NCI-H526 treated with DMSO at 0.1 percent for 48 hours (cell line): ENCODE measurements at regions not wholly inside any gene's neighbourhood (a gene's known extent, or its start where the extent isn't known, plus 50 kb on each side); places are given as distances from the start of the nearest gene placed in this dataset.

Source experiments
- DNase-seq: peaks from one replicate; lab custom pipeline; 2025; lab: John Stamatoyannopoulos, UW

DNA sequence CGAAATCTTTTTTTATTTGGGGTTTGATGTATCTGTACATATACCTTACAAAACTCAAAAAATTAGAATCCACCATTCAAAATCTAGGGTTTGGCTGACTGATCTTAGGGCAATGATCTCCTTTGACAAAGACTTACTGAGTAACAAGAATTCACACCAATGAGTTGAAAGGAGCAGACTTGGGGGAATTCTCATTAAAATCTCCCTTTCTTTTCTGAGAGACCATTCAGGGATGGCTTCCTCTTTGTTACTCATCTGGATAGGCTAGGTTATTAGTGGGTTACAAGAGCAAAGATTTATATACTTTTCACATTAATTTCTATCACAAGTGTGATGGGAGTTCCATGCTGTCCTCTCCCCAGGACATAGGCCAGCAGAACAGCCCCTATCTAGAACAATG, 661.0 kb downstream of the KCTD16 start:
- no peak for DNase-seq

DNA sequence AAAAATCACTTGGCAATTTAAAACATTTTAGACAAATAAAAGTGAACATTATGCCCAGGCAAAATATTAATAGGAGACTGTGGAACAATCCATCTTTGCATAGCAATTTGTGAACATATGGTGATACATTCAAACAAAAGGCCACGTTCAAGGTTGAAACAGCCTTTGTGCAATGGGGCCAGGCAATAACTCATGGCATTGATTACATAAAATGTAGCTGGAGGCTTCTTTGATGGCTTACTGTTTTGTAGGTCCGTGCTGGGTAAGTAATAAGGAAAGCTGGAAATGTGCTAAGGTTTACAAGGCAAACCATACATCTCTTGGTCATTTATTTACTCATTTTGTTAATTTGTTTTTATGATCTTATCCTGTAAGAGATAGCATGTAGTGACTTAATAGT, 651.8 kb downstream of the KCTD16 start:
- no peak for DNase-seq

- no peak for DNase-seq
Measured at GRCh38 chr5:144820278-144820677, 649.6 kb downstream of the KCTD16 start.

DNA sequence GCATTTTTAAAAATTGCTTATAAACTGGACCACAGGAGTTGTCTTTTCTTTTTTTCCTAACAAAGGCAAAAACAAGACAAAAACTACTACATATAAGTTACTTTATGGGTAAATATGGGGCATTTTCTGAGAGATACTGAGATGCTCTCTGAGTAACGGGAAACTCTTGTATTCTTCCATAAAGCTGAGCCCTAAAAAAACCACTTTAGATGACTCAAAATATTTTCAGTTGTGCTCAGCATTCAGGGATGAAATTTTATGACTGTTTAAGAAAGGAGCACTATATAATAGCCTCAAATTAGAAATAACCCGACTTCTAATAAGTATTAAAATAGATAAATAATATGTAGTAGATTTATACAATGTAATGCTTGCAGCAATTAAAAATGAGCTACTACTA, 644.5 kb downstream of the KCTD16 start:
- DNase-seq: no peak

GRCh38 chr5:144812763-144813162, 642.1 kb downstream of the KCTD16 start:
- DNase-seq: no peak

- DNase-seq: no peak
Measured at GRCh38 chr5:144800169-144800568, 629.5 kb downstream of the KCTD16 start.

DNA sequence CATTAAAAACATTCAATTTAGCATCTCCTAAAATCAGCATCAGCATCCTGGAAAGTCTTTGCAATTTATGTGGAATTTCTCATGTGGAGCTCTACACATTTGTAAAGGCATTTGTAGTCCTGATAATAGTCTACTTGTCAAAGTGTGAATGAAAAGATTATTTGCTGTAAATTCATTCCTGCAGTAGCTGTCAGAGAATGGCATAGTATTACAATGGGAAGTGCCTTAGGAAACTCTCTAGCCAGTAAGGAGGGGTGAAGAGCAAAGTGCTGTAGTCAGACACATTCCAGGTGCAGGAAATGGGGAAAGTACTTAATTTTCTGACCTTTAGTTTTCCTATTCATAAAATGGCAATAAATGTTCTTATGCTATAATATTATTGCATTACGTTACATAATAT, 627.9 kb downstream of the KCTD16 start:
- DNase-seq: no peak

GRCh38 chr5:144794922-144795321, 624.2 kb downstream of the KCTD16 start:
- DNase-seq: no peak

DNA sequence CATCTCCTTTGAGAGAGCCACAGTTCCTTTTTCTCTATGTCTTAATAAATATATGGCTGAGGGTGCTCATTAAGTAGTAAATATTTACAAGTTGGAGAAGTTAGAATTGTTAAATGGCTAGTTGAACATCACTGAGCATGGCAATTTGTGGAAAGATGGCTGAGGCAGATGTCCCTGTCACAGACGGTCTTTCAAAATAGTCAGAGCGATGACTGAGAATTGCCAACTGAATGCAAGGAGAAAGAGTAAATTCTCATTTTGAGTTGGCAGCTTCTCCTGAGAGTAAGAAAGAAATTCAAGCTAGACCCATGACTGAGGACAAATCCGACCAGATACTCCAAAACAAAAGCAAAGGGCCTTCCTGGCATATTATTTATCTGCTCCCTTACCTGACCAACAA, 617.9 kb downstream of the KCTD16 start:
- DNase-seq: no peak

GRCh38 chr5:144788046-144788445, 617.4 kb downstream of the KCTD16 start:
- no peak for DNase-seq

DNA sequence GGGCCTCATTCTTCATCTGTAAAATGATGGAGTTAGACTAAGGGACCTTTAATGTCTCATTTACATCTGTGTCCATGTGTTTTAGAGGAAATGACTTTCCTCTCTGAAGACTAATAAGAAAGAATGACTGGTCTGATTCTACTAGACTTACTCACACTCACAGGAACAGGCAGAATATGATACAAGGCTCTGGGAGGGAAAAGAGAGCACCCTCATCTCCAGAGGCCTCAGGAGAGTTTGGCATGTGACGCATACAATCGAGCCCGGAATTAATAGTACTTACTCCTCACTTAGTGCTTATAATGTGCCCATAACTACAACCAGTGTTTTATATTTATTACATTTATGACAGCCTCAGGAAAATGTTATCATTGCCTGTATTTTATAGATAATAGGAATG, 608.7 kb downstream of the KCTD16 start:
- DNase-seq: no peak

DNA sequence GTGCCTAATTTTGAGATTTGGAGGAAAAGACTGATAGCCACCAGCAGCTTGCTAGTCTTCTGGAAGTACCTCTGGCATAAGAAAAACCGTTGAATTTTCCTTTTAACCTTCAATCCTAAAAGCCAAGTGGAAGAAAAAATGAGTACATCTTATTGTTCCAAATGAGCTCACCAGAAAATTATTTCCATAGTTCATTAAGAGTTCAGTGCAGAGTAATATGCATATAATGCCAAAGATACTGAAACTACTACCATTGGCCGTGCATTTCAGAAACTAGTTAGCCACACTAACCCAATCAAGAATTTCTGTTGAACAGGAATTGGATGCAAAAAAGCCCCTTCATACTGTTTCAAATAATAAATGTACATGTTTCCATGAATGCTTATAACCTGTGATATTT, 607.9 kb downstream of the KCTD16 start:
- no peak for DNase-seq

DNA sequence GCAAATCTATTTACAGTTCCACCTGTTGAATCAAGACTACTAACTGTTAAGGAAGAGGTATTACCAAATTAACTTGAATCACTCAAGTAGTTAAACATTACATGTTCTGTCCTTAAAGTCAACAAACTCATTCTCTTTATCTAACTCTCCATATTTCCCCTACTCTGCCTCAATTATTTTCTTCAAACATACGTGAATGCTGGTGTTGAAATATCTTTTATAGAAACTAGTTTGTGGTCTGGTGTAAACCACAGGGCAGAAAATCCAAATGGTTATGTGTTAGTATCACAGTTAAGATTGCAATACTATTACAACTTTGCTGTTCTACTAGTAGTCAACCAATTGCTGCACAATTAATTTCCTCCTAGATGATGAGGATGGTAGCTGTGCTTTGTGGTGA, 603.5 kb downstream of the KCTD16 start:
- no peak for DNase-seq

DNA sequence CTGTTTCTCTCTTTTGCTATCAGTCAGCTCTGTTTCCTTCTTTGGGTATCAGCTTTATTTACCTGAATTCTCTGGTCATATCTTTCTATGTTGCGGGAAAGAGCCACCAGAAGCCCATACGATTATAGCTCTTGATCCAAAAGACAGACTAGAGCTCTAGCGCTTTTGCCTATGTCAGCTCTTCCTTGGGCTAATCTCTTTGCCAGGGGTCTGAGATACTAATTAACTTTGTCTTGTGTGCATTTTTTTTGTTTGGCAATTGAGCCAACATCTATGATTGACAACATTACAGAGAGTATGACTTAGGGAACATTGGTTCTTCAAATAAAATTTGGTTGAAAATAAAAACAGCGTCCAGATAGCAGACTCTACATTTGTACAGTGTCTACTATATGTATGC, 603.0 kb downstream of the KCTD16 start:
- DNase-seq: no peak

DNA sequence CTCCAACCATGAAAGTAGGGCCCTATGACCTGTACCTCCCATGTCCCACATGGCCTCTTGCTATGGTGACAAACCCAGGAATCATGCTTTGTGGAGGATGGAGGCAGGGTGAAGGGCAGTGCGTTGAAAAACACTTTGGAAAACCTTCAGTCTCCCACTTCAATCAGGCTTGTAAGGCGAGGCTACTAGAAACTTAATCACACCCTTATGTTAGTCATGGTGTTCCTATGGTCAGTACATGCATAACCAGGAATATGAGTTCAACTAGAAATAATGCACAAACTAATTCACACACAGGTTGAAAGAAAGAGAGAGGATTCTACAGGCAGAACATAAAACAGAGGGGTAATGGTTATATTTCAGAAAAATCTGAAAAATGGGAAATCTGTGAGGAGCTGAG, 601.1 kb downstream of the KCTD16 start:
- DNase-seq: no peak

- no peak for DNase-seq
Measured at GRCh38 chr5:144742361-144742760, 571.7 kb downstream of the KCTD16 start.

GRCh38 chr5:144731786-144732185, 561.1 kb downstream of the KCTD16 start:
- DNase-seq: no peak

GRCh38 chr5:144712090-144712489, 541.4 kb downstream of the KCTD16 start:
- no peak for DNase-seq

DNA sequence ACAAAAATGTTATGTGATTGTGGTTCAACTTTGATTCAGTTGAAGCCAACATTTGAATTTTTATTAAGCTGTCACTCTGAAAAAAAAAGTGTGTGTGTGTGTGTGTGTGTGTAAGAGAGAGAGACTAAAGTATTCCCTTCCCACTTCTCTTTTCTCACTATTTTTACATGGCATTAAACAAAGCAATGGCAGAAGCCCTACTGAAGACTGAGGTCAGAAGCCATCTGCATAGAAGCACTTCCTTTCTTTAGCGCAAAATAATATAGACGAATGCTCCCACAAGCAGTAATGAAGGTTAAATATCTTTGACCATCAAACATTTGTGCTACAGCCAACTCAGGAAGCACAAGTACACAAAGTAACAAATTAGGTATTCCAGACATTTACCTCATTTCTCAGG, 540.5 kb downstream of the KCTD16 start:
- DNase-seq: no peak

DNA sequence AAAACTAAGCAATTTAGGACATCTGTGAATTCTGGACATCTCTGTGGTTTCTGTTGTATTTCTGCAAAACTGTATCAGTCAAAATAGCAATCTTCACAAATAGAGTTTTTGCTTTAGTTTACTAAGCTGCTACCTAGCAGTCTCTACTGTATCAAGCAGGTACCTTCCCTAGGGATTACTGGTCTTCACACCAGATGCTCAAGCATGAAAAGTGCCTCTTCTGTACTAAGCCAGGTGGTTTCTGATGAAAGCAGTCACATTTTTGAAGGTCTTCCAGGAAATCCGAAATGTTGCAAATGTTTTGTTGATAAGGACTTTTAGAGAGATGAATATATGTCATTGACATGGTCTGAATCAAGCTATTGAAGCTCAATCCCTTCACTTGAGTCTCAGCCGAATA, 540.0 kb downstream of the KCTD16 start:
- no peak for DNase-seq

- DNase-seq: no peak
Measured at GRCh38 chr5:144703776-144704175, 533.1 kb downstream of the KCTD16 start.

DNA sequence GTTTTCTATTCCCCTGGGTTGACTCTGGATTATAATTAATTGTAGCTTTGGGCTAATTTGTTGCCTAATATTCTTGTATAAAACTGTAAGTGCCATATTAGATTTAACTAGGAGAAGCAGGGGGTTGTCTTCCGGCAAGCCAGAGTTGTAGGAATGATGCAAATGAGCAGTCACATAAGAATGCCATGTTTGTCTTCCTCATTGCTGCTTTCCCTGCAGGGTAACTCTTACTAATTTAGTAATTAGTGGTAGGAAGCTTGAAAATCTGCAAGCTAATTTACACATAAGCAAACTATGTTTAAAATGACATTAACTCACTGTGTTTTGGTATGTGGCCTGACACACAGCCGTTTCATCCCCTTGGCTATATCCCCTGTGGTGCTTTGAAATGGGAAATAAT, 527.8 kb downstream of the KCTD16 start:
- DNase-seq: no peak

DNA sequence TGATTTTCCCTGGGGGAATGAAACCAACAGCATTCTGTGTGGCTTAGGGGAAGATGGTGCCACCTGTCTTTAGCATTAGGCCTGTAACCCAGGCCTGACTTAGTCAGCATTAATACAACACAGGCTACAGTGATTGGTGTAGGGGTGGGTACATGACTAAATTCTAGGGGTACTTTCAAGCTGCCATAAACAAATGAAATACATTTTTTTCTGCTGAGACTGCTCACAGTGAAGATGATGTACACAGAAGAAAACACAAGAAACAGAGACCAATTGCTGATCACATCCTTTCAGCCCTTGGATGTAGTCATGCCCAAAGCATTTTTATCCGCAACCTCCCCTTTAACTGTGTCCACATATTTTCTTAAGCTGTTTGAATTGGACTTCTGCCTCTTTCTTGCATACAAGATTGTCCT, 527.2 kb downstream of the KCTD16 start:
- DNase-seq: no peak

GRCh38 chr5:144691936-144692335, 521.3 kb downstream of the KCTD16 start:
- DNase-seq: no peak

GRCh38 chr5:144684899-144685298, 514.2 kb downstream of the KCTD16 start:
- DNase-seq: no peak
